ENCODE measurements at regions not wholly inside any gene's neighbourhood (a gene's known extent, or its start where the extent isn't known, plus 50 kb on each side); places are given as distances from the start of the nearest gene placed in this dataset.
"Not testable (repeated sequence)": the region's sequence is repeated elsewhere in the genome, so short reads cannot be mapped to it uniquely, and the experiment has no call there.

DNA sequence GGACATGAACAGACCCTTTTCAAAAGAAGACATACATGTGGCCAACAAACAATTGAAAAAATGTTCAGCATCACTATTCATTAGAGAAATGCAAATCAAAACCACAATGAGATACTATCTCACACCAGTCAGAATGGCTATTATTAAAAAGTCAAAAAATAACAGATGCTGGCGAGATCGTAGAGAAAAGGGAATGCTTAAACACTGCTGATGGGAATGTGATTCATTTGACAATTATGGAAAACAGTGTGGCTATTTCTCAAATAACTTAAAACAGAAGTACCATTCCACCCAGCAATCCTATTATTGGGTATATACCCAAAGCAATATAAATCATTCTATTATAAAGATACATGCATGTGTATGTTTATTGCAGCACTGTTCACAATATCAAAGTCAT is 281.8 kb upstream of the CDH5 start:
- TF ChIP-seq GABPA, POLR2AphosphoS5 (IDR thresholded peaks at IDR 0.05; ENCODE audit: low read depth): not testable (repeated sequence)
- TF ChIP-seq, protein P1, sequence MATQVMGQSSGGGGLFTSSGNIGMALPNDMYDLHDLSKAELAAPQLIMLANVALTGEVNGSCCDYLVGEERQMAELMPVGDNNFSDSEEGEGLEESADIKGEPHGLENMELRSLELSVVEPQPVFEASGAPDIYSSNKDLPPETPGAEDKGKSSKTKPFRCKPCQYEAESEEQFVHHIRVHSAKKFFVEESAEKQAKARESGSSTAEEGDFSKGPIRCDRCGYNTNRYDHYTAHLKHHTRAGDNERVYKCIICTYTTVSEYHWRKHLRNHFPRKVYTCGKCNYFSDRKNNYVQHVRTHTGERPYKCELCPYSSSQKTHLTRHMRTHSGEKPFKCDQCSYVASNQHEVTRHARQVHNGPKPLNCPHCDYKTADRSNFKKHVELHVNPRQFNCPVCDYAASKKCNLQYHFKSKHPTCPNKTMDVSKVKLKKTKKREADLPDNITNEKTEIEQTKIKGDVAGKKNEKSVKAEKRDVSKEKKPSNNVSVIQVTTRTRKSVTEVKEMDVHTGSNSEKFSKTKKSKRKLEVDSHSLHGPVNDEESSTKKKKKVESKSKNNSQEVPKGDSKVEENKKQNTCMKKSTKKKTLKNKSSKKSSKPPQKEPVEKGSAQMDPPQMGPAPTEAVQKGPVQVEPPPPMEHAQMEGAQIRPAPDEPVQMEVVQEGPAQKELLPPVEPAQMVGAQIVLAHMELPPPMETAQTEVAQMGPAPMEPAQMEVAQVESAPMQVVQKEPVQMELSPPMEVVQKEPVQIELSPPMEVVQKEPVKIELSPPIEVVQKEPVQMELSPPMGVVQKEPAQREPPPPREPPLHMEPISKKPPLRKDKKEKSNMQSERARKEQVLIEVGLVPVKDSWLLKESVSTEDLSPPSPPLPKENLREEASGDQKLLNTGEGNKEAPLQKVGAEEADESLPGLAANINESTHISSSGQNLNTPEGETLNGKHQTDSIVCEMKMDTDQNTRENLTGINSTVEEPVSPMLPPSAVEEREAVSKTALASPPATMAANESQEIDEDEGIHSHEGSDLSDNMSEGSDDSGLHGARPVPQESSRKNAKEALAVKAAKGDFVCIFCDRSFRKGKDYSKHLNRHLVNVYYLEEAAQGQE (IDR thresholded peaks at IDR 0.05; ENCODE audit: insufficient replicate concordance, low read depth), result not testable (repeated sequence)
- TF ChIP-seq, protein P2, sequence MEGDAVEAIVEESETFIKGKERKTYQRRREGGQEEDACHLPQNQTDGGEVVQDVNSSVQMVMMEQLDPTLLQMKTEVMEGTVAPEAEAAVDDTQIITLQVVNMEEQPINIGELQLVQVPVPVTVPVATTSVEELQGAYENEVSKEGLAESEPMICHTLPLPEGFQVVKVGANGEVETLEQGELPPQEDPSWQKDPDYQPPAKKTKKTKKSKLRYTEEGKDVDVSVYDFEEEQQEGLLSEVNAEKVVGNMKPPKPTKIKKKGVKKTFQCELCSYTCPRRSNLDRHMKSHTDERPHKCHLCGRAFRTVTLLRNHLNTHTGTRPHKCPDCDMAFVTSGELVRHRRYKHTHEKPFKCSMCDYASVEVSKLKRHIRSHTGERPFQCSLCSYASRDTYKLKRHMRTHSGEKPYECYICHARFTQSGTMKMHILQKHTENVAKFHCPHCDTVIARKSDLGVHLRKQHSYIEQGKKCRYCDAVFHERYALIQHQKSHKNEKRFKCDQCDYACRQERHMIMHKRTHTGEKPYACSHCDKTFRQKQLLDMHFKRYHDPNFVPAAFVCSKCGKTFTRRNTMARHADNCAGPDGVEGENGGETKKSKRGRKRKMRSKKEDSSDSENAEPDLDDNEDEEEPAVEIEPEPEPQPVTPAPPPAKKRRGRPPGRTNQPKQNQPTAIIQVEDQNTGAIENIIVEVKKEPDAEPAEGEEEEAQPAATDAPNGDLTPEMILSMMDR (IDR thresholded peaks at IDR 0.05; ENCODE audit: insufficient read depth, low read length), result not testable (repeated sequence)
